GM21529 (cell line): ENCODE measurements at regions not wholly inside any gene's neighbourhood (a gene's known extent, or its start where the extent isn't known, plus 50 kb on each side); places are given as distances from the start of the nearest gene placed in this dataset.

Experiments used
- ATAC-seq: cut with Tn5 transposase; IDR thresholded peaks from one replicate; pipeline ENCODE4 v1.9.1; 2021; ENCODE audit not compliant: unreplicated experiment

DNA sequence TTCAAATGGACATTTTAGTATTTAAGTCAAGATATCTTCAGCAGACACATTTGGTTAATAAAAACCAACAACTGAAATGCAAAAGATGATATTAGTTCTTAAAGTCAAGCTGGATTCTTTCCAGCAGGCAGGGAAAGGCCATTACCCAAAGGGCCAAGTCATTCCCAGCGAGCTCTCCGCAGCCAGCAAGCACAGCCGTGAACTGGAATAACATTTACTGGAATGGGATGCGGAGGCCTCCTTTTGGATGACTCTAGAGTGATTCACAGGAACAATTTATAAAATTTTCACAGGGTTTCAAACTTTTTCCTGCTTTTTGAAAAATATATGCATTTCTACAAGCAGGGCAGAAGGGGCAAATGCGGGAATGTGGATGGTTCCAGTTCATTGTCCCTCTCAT, 76.6 kb upstream of the DAB2 start:
- no peak for ATAC-seq

DNA sequence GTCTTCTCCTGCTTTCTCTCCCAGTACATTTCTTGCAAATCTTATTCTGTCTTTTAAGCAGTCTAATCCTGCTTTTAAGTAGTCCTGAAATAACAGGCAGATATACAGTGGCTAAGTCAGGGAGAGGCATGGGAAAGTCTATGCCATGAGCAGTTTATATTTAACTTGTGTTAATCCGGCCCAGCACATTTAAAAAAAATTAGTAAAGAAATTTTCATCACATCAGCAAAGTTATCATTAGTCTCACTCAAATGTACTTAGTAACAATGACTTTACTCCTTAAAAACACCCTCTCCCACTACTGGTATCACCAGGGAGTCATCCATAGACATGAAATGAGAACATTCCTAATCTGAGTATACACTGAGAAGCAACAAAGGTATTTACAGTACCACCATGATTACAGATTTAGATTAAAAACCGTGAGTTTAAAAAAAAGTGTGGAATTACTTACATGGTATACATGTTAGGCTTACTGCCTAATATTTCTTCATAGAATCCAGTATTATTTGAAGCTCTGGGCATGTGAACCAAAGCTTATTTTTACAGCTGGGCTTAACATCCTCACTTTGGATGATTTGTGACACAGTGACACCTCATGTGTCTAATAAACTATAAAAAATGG, 75.9 kb upstream of the DAB2 start:
- no peak for ATAC-seq

DNA sequence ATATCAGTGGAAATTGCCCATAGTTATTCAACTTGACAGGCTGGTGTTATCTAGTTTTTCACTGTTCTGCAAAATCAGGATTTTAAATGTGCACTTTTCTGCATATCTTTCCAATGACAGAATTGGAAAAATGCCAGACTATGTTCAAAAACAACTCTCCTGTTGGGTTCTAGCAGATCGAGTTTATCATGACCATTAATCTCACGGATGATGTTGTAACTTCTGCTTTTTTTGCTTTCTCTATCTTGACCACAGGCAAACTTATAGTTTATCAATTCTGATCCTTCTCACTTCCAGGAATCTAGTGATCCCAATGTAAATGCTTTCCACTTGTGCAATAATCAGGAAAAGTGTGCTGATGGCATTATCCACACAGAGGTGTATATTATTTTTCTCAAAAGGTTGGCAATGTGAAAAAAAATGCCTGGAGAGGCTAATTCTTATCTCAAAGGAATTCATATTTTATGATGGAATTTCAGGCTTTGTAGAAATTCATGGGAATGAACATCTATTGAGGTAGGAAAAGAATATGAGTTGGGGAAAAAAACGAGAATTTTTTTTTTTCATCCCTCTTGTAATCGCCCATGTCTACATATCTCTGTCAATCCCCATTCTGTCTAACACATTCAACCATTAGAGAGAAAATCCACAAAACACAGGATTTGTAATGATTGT, 73.6 kb upstream of the DAB2 start:
- no peak for ATAC-seq

DNA sequence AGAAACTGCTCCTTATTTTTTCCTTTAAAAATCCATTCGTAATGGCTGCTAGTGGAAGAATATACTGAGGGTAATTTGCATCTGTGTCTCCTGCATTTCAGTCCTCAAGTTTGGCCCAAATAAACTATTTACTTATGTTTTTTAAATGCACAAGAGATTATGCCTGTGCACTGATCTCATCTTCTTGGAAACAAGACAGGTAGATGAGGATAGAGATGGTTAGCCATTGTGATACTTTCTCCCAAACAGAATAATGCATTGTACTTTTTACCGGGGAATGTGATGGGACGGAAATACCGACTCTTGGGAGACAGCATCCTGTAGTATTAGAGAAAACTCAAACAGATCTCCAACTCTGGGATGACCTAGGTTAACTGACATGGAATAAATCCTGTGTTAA, 72.5 kb upstream of the DAB2 start:
- no peak for ATAC-seq

DNA sequence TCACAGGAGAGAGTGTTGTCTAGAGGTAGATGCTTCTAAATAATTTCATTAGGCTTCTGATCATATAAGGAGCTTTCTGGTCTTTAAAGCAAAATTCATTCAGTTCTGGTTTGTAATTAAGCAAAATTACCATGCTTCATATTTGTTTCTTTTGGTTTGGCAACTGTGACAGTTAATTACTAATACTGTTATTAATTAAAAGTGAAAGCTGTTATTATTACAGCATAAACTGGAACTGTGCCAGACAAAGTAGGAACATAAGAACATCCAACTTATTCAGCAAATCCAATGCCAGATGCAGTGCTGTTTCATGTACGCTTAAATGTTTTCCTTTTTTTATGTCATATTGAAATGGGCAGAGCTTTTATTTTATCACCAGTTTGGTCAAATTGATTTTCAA, 70.4 kb upstream of the DAB2 start:
- no peak for ATAC-seq

DNA sequence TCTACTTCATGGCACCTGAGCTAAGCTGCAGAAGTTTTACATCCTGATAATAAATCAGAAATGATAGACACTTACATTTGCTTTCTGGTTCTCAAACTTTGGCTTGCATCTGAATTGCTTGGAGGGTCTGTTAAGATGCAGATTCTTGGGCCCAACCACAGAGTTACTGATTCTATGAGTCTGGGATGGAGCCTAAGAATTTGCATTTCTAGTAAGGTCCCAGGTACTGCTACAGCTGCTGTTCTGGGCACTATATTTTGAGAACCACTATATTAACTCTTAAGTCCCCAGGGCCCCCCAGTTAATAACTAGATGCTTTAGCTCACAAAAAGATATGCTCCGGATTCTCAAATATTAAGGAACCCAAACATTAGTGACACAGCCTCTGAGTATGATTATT, 69.8 kb upstream of the DAB2 start:
- ATAC-seq = no peak

DNA sequence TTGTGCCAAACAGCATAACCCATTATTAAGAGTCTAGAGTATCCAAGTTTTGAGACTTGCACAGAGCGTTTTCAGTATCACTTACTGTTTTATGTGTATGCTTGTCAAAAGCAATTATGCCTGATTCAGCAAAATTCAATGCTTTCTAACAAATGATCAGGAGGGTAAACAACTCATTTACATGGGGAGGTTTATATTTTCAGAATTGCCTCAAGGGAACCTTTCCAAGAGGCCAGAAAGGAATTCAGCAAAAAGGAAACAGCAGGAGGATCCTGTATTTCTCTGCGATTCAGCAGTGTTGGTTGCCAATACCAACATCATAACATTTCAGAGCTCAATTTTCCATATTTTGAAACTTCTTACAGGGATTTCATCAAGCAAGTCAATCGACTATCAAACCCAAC, 69.3 kb upstream of the DAB2 start:
- ATAC-seq = no peak

DNA sequence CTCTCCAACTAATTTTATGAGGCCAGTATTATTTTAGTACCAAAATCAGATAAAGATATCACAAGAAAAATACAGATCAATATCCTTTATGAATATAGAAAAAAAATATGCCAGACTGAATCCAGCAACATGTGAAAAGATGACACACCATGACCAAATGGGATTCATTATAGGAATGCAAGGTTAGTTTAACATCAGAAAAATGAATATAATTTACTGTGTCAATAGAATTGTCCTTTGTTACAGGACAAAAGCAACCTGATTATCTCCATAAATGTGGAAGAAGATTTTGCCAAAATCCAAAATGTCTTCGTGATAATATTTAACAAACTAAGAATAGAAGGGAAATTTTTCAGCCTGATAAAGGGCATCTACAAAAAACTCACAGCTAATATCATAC, 66.4 kb upstream of the DAB2 start:
- no peak for ATAC-seq

DNA sequence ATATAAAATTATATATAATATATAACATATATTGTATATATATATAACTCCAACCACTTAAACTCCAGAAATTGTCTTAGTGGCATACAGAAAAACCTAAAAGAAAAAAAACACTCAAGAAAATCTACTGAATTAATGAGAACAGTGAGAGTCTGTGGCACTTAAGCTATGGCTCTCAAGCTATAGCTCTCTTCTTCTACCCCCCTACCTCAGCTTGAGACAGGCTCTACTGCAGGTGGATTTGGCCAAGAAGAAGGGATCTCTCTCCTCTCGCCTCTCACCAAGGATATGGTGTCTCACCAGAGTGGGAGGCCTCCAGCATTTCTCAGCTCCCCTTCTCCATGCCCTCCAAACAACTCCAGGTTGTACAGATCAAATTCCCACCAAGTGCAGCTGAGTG, 64.5 kb upstream of the DAB2 start:
- ATAC-seq = no peak

DNA sequence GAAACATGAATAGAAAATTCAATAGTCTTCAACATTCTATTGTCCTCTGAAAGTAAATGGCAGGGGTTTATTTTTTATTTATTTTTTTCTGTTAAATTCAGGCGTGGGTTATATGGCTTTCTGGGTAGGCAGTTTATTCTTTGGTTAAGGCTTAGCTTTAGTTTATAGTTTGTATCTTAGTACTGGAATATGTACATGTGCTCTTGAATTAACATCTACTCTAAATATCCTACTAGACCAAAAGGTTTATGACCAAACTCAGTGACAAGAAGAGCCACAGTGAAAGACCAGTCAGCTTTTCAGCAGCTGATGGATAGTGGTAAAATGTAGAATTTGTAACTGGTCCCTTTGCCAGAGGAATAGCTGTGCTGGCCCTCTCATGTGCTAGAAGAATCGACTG, 62.0 kb upstream of the DAB2 start:
- ATAC-seq = no peak

DNA sequence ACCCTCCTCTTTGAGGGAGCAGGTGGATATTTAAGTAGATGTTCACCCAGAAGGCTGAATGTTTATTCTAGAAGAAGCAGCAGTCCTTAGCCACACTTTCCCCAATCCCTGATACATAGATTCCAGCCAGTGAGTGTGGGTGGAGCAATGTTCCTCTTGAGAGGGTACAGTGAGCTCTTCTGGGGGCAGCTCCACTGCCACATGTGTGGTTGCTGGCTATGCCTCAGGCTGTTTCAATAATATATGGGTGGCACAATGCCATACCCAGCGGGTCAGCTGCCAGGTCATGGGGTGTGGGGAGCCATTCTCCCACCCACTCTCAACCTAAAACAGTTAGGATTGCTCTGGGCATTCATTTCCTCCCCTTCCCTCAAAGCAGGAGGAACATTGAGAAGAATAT, 61.6 kb upstream of the DAB2 start:
- no peak for ATAC-seq

DNA sequence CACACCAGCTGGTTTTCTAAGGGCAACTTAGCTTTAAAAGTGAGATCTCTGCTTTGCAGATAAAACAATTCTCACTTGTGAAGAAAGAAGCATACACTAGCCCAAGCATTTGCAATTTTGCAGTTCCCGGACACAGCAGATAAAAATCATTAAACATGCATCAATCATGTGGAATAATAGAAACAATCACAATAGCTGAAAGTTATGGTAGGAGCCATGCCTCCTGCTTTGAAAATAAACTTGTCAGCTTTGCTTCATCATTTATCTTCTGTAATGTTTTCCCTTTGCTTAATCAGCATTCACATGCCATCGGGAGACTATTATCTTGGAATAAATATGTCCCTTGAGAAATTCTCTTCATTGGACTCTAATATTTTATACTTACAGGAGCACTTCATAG, 60.3 kb upstream of the DAB2 start:
- ATAC-seq = no peak

DNA sequence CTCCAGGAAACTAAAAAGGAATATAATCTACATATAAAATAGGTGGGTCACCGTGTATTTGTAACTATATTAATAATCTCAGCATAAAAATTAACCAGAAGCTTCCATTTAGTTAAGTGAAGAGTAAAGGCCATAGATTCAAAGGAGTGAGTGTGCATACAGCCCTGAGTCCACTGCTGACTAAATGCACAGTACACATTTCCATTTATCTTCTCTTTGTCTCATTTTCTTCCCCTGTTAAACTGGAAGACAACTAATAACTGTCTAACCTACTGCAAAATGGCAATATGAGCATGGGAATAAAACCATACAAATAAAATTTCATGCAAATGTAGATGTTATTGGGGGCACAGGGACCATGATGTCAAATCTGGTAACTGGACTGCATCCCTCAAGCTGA, 59.9 kb upstream of the DAB2 start:
- ATAC-seq = no peak

DNA sequence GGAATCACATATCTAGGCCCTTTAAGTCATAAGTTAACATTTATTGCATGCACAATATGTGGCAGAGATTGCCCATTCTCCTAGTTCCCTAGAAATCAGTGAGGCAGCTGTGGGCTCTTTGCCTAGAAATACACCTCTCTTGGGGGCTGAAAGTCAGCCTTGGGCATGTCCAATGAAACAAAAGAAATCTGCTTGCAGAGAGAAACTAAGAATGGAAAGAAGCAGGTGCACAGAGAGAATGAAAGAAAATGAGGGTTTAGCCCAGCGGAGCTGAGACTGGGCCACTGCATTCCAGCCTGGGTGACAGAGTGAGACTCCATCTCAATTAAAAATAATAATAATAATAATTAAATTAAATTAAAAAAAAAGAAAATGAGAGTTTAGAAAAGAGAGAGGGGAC, 57.3 kb upstream of the DAB2 start:
- ATAC-seq = no peak

DNA sequence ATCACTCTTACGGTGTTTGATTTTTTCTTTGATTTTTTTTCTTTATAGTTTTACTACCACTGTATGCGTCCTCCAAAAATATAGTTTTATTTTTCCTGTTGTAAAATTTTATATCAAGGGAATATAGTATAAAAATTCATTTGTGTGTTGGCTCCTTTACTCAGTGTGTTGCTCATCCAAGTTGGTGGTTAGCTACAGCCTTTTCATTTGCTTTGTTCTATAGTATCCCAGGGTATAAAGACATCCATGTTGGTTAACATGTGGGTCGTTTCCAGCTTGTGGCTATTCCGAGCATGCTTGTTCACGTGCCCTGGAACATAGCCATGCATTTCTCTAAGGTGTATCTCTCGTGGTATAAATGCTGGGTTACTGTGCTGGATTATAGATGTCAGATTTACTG, 54.8 kb upstream of the DAB2 start:
- no peak for ATAC-seq

DNA sequence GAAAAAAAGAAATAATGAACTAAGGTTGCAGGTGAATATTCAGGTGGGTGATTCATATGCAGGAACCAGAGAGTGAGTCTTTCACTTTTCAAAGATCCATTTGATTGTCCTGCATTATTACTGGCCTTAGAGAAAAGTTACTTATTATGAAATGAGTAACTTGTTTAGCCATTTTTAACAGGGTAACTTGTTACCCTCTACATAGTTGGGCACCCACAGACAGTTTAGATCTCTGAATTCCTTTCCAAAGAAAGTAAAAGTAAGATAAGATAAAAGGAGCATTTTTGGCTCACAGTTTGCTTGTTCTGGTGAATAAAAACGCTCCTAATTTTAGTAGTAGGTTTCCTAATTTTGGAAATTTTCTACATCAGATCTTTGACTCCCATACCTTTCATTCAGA, 54.1 kb upstream of the DAB2 start:
- ATAC-seq = no peak

DNA sequence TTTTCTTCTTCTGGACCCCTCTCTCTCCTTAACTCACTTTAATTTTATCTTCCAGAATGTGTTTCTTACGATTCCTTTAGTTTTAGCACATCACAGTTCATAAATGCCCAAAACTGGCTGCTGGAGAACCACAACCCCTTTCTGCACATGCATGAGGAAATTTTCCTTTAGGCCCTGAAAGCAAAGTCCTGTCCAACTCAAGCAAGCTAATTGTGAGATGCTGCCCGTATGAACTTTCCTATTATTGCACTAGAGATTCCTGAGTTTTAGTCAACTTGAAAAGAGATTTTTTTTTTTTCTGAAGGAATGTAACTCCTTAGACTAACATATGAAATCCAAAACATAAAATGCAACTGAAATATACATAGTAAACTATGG, 52.1 kb upstream of the DAB2 start:
- ATAC-seq = no peak

DNA sequence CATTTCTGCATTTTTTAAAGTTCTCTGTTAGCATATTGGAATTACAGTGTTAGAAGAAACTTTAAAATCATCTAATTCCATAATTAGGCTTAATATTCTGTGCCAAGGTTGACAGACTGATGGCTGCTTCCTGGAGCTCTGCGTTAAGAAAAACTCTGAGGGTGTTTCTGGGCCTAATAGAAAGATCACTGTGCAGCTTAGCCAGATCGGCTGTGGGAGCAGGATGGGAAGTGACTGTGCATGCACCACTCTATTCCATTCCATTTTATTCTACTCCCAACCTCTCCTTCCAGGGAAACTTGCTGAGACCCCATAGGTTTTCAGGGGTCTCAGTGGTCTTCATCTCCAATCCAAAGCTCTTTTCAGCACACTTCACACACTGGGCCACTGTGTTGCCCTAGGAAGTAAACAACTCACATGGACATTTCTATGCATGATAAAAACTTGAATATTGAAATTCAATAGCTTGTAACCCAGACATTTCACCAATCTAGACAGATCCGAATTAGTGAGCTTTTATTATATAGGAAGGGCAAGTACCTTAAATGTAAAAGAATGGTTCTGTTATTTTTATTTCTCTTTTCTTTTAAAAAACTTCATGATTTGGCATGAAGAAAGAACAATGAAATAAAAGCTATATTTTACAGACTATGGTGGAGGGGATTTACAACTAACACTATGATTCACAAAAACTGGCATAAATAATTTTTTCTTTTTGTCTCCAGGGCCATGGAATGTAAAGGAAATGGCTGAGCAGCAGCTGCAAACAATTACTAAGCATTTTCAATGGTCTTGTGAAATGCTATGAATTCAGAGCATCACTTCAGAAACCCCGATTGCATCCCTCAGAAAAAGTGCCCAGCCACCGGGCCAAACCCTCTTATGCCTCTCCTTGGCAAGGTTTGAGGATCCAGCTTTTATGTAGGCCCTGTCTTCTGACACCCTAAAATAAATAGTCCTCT, 51.4 kb upstream of the DAB2 start:
- no peak for ATAC-seq

DNA sequence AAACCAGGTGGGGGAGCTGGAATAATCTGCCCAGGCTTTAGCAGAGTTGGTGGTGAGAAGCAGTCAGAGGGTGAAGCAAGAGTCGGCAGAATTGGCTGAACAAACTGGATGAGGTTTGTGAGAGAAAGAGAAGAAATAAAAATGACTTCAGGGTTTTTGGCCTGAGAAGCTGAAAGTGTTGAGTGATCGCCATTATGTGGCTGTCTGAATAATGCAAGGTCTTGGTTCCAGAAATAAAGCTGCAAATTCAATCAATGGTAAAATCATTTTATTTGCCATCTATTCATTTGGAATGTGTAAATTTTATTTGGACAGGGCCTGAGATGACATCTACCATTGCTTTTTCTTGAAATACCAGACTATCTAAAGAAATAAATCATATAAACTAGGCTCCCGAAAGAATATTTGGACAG, 50.4 kb upstream of the DAB2 start:
- no peak for ATAC-seq
